A549 (cell line): ENCODE measurements at regions not wholly inside any gene's neighbourhood (a gene's known extent, or its start where the extent isn't known, plus 50 kb on each side); places are given as distances from the start of the nearest gene placed in this dataset.

Experiments
- CTCF ChIP-seq: fragments of >200 bp; sonication (Bioruptor Twin); formaldehyde crosslinking; IDR thresholded peaks from 3 replicates; pipeline ENCODE4 v1.5.1; 2016
- EP300 ChIP-seq, 2 experiments: fragments of >200 bp; sonication (Bioruptor Twin); formaldehyde crosslinking; IDR thresholded peaks; 2 replicates in 1 of 2; 3 replicates in 1 of 2; pipeline ENCODE4 v1.6.1; 2016 to 2017
- HOXB13 ChIP-seq: fragments of 250-450 bp; sonication (Bioruptor Pico); IDR thresholded peaks from 2 replicates; pipeline ENCODE4 v1.5.0; 2020; ENCODE audit warnings: low read depth, mild to moderate bottlenecking, moderate library complexity
- KDM5A ChIP-seq: fragments of 200-600 bp; sonication (generic); IDR thresholded peaks from 2 replicates; pipeline ENCODE4 v1.6.1; 2016; ENCODE audit warnings: antibody characterized with exemption, mild to moderate bottlenecking
- TF ChIP-seq, protein P1 (sequence below): fragments of 200-600 bp; sonication (generic); IDR thresholded peaks from 2 replicates; pipeline ENCODE4 v1.6.1; 2016; ENCODE audit warnings: antibody characterized with exemption, mild to moderate bottlenecking, moderate library complexity

DNA sequence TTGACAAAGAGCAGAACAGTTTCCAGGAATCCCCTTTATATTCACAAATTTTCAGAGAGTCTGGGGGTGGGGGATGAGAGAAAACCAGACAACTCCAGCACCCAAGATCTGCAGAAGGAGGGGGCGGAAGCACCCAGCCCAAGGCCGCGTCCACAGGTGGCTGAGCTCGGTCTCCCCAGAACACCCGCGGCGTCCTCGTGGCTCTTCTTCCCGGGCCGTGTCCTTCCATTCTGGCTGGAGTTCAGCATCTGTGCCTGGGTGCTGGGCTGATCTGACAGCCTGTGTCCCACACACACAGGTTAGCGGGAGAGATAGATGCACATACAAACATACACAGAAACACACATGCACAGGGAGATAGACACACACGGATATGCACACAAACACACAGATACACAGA, 455.8 kb upstream of the SALL3 start:
- TF ChIP-seq KDM5A (no peak), HOXB13 (CRISPR knock-in tag) (no peak), CTCF (no peak), EP300 (IDR thresholded peaks at IDR 0.05) (no peak)
- TF ChIP-seq, protein P1, sequence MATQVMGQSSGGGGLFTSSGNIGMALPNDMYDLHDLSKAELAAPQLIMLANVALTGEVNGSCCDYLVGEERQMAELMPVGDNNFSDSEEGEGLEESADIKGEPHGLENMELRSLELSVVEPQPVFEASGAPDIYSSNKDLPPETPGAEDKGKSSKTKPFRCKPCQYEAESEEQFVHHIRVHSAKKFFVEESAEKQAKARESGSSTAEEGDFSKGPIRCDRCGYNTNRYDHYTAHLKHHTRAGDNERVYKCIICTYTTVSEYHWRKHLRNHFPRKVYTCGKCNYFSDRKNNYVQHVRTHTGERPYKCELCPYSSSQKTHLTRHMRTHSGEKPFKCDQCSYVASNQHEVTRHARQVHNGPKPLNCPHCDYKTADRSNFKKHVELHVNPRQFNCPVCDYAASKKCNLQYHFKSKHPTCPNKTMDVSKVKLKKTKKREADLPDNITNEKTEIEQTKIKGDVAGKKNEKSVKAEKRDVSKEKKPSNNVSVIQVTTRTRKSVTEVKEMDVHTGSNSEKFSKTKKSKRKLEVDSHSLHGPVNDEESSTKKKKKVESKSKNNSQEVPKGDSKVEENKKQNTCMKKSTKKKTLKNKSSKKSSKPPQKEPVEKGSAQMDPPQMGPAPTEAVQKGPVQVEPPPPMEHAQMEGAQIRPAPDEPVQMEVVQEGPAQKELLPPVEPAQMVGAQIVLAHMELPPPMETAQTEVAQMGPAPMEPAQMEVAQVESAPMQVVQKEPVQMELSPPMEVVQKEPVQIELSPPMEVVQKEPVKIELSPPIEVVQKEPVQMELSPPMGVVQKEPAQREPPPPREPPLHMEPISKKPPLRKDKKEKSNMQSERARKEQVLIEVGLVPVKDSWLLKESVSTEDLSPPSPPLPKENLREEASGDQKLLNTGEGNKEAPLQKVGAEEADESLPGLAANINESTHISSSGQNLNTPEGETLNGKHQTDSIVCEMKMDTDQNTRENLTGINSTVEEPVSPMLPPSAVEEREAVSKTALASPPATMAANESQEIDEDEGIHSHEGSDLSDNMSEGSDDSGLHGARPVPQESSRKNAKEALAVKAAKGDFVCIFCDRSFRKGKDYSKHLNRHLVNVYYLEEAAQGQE = no peak
